CD14-positive monocyte (primary cell): ENCODE measurements at regions not wholly inside any gene's neighbourhood (a gene's known extent, or its start where the extent isn't known, plus 50 kb on each side); places are given as distances from the start of the nearest gene placed in this dataset.

ENCODE experiments used
- DNase-seq, 3 donors: peaks; one replicate each; pipeline ENCODE4 v3.0.0-alpha.2; 2011 to 2022
- H2AFZ ChIP-seq: 2 replicates; pipeline ENCODE4 v1.6.0; 2012; ENCODE audit warnings: mild to moderate bottlenecking, low read depth, low read length, inconsistent platforms; ENCODE audit not compliant: insufficient read depth, poor library complexity, severe bottlenecking
- H3K27ac ChIP-seq, 2 donors: 1 replicate in 1 of 2; 2 replicates in 1 of 2; pipeline ENCODE4 v1.5.1; 2012 to 2013; ENCODE audit warnings: low read length in 2 of 2, control low read depth in 1 of 2, inconsistent platforms in 1 of 2, low read depth in 1 of 2, mild to moderate bottlenecking in 1 of 2
- H3K27me3 ChIP-seq, 2 donors: one replicate each; pipeline versions ENCODE4 v1.6.0 to v1.6.1; 2011 to 2013; ENCODE audit warnings: low read length in 2 of 2; ENCODE audit not compliant: control insufficient read depth in 2 of 2, insufficient read depth in 2 of 2
- H3K36me3 ChIP-seq, 2 donors: replicated peaks in 1 of 2; 1 replicate in 1 of 2; 2 replicates in 1 of 2; pipeline versions ENCODE4 v1.5.1 to v1.6.1; 2012 to 2013; ENCODE audit warnings: low read length in 2 of 2, control low read depth in 1 of 2, inconsistent platforms in 1 of 2, mild to moderate bottlenecking in 1 of 2; ENCODE audit not compliant: insufficient read depth in 2 of 2, control insufficient read depth in 1 of 2
- H3K4me1 ChIP-seq, 2 donors: 1 replicate in 1 of 2; 2 replicates in 1 of 2; pipeline versions ENCODE4 v1.5.1 to v1.6.1; 2012 to 2013; ENCODE audit warnings: low read length in 2 of 2, control low read depth in 1 of 2, inconsistent platforms in 1 of 2, mild to moderate bottlenecking in 1 of 2, moderate library complexity in 1 of 2; ENCODE audit not compliant: insufficient read depth in 2 of 2, control insufficient read depth in 1 of 2
- H3K4me2 ChIP-seq: replicated peaks from 2 replicates; pipeline ENCODE3; 2012; ENCODE audit warnings: low read length, moderate library complexity, mild to moderate bottlenecking; ENCODE audit not compliant: poor library complexity, severe bottlenecking; ENCODE audit errors: extremely low read depth
- H3K4me3 ChIP-seq, 3 experiments: fragments of 200-600 bp in 1 of 3; sonication (generic) in 1 of 3; replicated peaks in 1 of 3; 1 replicate in 2 of 3; 2 replicates in 1 of 3; pipeline ENCODE4 v1.5.1; 2011 to 2013; ENCODE audit warnings: low read length in 3 of 3, mild to moderate bottlenecking in 3 of 3, control low read depth in 2 of 3, low read depth in 2 of 3, inconsistent platforms in 1 of 3, moderate library complexity in 1 of 3
- H3K79me2 ChIP-seq: 2 replicates; pipeline ENCODE4 v1.6.0; 2012; ENCODE audit warnings: mild to moderate bottlenecking, control low read depth, inconsistent platforms, low read length, moderate library complexity; ENCODE audit not compliant: insufficient read depth
- H3K9ac ChIP-seq: 2 replicates; pipeline ENCODE4 v1.6.0; 2017; ENCODE audit warnings: low read length, mild to moderate bottlenecking; ENCODE audit not compliant: insufficient read depth, poor library complexity, severe bottlenecking
- H3K9me3 ChIP-seq, 2 donors: replicated peaks in 1 of 2; 1 replicate in 1 of 2; 2 replicates in 1 of 2; pipeline versions ENCODE4 v1.5.1 to v1.6.1; 2012 to 2013; ENCODE audit warnings: low read length in 2 of 2, control low read depth in 1 of 2; ENCODE audit not compliant: control insufficient read depth in 1 of 2, insufficient read depth in 1 of 2
- H4K20me1 ChIP-seq: 2 replicates; pipeline ENCODE4 v1.6.0; 2012; ENCODE audit warnings: mild to moderate bottlenecking, low read length, control low read depth, moderate library complexity; ENCODE audit not compliant: insufficient read depth
- H3K27ac Mint-ChIP-seq, 7 donors: one replicate each; pipeline ENCODE4 v1.8.0; 2020; ENCODE audit warnings: mild to moderate bottlenecking in 7 of 7, mixed read lengths in 7 of 7, moderate library complexity in 6 of 7, inconsistent platforms in 2 of 7
- H3K27me3 Mint-ChIP-seq, 3 donors: one replicate each; pipeline ENCODE4 v1.8.0; 2021 to 2022; ENCODE audit warnings: low read depth in 3 of 3, mild to moderate bottlenecking in 3 of 3, mixed read lengths in 3 of 3, moderate library complexity in 3 of 3, inconsistent platforms in 1 of 3
- H3K36me3 Mint-ChIP-seq, 2 donors: one replicate each; pipeline ENCODE4 v1.8.0; 2020; ENCODE audit warnings: mixed read lengths in 2 of 2, inconsistent platforms in 1 of 2, mild to moderate bottlenecking in 1 of 2
- H3K4me1 Mint-ChIP-seq: one replicate; pipeline ENCODE4 v1.8.0; 2020; ENCODE audit warnings: mild to moderate bottlenecking, mixed read lengths
- H3K4me3 Mint-ChIP-seq, 2 donors: one replicate each; pipeline ENCODE4 v1.8.0; 2020; ENCODE audit warnings: mild to moderate bottlenecking in 2 of 2, mixed read lengths in 2 of 2, moderate library complexity in 1 of 2
- H3K9me3 Mint-ChIP-seq, 7 donors: one replicate each; pipeline ENCODE4 v1.8.0; 2020 to 2022; ENCODE audit warnings: mixed read lengths in 7 of 7, mild to moderate bottlenecking in 6 of 7, moderate library complexity in 6 of 7, inconsistent platforms in 2 of 7
- WGBS: methylation state at CpG from one replicate; pipeline ENCODE4 v1.1.5; 2013; ENCODE audit warnings: missing lambda C conversion rate; ENCODE audit not compliant: insufficient coverage; 5-methylcytosine and 5-hydroxymethylcytosine counted together
- intact Hi-C, 2 donors: fragments of 100-400 bp; cut with micrococcal nuclease; formaldehyde crosslinking; loops; one replicate each; pipeline versions ENCODE4 v1.15.0 to v1.15.1; 2023
- TF ChIP-seq, protein P1 (sequence below): fragments of 200-600 bp; IDR thresholded peaks from one replicate; pipeline ENCODE4 v1.8.0; 2022; ENCODE audit warnings: antibody characterized with exemption, mild to moderate bottlenecking

DNA sequence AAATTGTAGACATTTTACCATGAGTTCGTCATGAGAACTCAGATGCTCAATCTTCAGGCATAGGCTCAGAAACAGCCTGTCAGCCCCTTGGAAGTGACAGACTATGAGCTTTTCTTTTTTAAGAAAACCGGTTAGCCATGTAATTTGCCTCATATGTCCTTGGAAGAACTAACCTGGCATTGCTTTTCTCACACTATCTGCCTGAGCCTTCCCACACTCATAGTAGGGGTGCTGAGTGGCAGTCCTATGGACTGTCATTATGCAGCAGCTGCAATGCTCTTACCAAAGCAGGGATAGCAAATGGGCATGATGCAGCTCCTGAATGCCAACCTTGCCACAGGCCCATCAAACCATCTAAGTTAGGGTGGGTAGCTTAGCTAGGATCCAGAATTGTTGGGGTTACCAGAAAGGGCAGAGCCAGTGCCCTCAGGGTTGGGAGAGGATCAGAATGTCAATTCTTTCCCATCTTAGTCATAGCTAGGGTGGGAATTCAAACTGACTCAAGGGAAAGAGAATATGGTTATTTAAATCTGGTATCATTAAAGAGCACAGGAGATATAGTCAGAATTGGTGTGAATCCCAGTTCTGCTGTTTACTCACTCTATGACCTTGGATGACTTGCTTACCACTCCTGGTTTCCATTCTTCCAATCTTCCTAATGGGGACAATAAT, 230.6 kb upstream of the CPEB2 start:
- Mint-ChIP-seq H3K4me1 (peaks cover 16% of the 10 kb centered on the region), H3K27me3 (peaks cover 0 to 3% (median 0%) of the 10 kb centered on the region in 3 donors), H3K27ac (no peak overlapping the region), H3K36me3 (no peaks in the 10 kb centered on the region), H3K4me3 (no peak overlapping the region), H3K9me3 (peaks cover 3 to 15% (median 11%) of the 10 kb centered on the region in 7 donors)
- Histone ChIP-seq H3K4me3 (no peak overlapping the region), H4K20me1 (no peaks in the 10 kb centered on the region), H3K4me2 (no peak overlapping the region), H3K27ac (no peak overlapping the region), H3K9me3 (no peaks in the 10 kb centered on the region), H3K9ac (no peak overlapping the region), H3K36me3 (no peaks in the 10 kb centered on the region), H2AFZ (no peak overlapping the region), H3K4me1 (peaks cover 7 to 16% of the 10 kb centered on the region in 2 donors), H3K79me2 (no peaks in the 10 kb centered on the region), H3K27me3 (no peaks in the 10 kb centered on the region)
- TF ChIP-seq, protein P1, sequence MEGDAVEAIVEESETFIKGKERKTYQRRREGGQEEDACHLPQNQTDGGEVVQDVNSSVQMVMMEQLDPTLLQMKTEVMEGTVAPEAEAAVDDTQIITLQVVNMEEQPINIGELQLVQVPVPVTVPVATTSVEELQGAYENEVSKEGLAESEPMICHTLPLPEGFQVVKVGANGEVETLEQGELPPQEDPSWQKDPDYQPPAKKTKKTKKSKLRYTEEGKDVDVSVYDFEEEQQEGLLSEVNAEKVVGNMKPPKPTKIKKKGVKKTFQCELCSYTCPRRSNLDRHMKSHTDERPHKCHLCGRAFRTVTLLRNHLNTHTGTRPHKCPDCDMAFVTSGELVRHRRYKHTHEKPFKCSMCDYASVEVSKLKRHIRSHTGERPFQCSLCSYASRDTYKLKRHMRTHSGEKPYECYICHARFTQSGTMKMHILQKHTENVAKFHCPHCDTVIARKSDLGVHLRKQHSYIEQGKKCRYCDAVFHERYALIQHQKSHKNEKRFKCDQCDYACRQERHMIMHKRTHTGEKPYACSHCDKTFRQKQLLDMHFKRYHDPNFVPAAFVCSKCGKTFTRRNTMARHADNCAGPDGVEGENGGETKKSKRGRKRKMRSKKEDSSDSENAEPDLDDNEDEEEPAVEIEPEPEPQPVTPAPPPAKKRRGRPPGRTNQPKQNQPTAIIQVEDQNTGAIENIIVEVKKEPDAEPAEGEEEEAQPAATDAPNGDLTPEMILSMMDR, result no peak
- intact Hi-C loops, result no loop called here
- WGBS, result 100% methylated on average over 1 of the region's 2 CpGs
- no peak for DNase-seq

DNA sequence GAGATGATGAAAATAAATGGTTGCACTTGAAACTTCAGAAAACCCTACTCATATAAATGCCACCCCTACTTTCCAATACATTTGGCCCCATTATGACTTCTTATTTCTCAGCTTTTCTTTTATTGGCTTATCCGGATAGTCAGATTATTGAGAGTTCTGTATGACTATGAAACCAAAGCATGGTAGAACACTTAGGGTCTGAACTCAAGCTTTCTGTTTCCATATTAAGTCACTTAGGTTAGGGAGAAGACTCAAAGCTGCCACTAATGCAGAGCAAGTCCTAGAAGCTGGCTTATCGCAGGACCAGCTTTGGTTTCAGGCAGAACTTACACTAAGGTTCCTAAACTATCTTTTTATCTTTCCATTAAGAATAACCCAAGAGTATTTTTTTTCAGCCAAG, 229.9 kb upstream of the CPEB2 start:
- WGBS, result no CpG with 5 or more reads among the region's 2 CpGs
- no peaks in the 10 kb centered on the region for H3K9me3 ChIP-seq
- H3K27ac ChIP-seq, result no peak overlapping the region
- Mint-ChIP-seq H3K27ac (no peak overlapping the region), H3K36me3 (no peaks in the 10 kb centered on the region), H3K4me3 (no peak overlapping the region), H3K27me3 (peaks cover 0 to 3% (median 0%) of the 10 kb centered on the region in 3 donors), H3K4me1 (peaks cover 8% of the 10 kb centered on the region), H3K9me3 (peaks cover 2 to 16% (median 9%) of the 10 kb centered on the region in 7 donors)
- intact Hi-C loops, result no loop called here
- no peak overlapping the region for H3K9ac ChIP-seq
- no peak overlapping the region for H3K4me2 ChIP-seq
- H3K4me1 ChIP-seq, result peaks cover under 1 to 9% of the 10 kb centered on the region in 2 donors
- no peaks in the 10 kb centered on the region for H3K79me2 ChIP-seq
- DNase-seq, result no peak
- H3K27me3 ChIP-seq, result no peaks in the 10 kb centered on the region
- H4K20me1 ChIP-seq, result no peaks in the 10 kb centered on the region
- H3K4me3 ChIP-seq, result no peak overlapping the region
- no peak overlapping the region for H2AFZ ChIP-seq
- TF ChIP-seq, protein P1, result no peak
- H3K36me3 ChIP-seq, result no peaks in the 10 kb centered on the region
